Omental fat pad (tissue), 3 donors: ENCODE measurements at regions not wholly inside any gene's neighbourhood (a gene's known extent, or its start where the extent isn't known, plus 50 kb on each side); places are given as distances from the start of the nearest gene placed in this dataset.
A peak's percentile ranks its signal among the peaks of the same experiment; 100 is the strongest.

Experiments used
- ATAC-seq: fragments of 150-250 bp; one replicate; pipeline ENCODE4 v1.9.1; 2016; ENCODE audit warnings: mild to moderate bottlenecking, moderate library complexity; ENCODE audit not compliant: low FRiP score
- DNase-seq: peaks from one replicate; pipeline ENCODE4 v3.0.0-alpha.2; 2019; ENCODE audit warnings: low spot score
- TF ChIP-seq, protein P1 (sequence below), 3 donors: fragments of 450-650 bp; IDR thresholded peaks; one replicate each; pipeline ENCODE4 v1.5.1; 2016 to 2017; ENCODE audit warnings: antibody characterized with exemption in 3 of 3, mild to moderate bottlenecking in 3 of 3, moderate library complexity in 2 of 3

DNA sequence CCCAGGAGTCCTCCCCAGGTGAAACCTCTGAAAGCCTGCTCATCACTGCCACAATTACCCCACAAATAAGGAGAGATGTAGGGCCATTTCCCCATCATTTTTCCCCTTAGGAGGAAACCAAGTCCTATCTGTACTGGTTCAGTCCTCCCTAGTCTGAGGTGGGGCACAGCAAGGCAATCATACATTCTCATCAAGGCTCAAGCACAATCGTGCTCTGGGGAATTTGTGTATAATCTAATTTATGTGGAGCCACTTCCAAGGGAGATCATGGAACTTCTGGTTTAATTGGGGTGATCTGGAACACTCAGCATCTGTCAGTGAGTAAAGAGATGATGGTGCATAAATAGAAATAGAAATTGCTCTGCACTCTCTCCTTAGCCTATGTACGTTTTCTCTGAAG is 546.9 kb downstream of the IGSF11 start:
- DNase-seq (no peak), ATAC-seq (no peak)
- TF ChIP-seq, protein P1, sequence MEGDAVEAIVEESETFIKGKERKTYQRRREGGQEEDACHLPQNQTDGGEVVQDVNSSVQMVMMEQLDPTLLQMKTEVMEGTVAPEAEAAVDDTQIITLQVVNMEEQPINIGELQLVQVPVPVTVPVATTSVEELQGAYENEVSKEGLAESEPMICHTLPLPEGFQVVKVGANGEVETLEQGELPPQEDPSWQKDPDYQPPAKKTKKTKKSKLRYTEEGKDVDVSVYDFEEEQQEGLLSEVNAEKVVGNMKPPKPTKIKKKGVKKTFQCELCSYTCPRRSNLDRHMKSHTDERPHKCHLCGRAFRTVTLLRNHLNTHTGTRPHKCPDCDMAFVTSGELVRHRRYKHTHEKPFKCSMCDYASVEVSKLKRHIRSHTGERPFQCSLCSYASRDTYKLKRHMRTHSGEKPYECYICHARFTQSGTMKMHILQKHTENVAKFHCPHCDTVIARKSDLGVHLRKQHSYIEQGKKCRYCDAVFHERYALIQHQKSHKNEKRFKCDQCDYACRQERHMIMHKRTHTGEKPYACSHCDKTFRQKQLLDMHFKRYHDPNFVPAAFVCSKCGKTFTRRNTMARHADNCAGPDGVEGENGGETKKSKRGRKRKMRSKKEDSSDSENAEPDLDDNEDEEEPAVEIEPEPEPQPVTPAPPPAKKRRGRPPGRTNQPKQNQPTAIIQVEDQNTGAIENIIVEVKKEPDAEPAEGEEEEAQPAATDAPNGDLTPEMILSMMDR (IDR thresholded peaks at IDR 0.05), result no peak

DNA sequence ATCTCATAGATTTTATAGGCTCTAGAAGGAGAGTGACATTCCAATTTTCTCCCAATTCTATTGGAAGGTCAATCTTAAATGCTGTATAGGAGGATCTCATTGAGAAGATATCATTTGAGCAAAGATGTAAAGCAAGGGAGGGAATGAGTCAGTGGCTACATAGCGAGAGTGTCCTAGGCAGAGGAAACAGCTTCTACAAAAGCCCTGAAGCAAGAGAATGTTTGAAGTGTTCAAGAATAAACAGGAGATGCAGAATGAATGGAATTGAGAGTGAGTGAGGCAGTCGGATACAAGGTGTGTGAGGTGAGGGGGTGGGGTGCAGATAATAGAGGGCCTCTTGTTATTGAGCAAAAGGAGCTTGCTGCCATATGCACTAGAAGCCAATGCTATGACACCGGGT is 545.9 kb downstream of the IGSF11 start:
- TF ChIP-seq, protein P1 (IDR thresholded peaks at IDR 0.05), result no peak
- DNase-seq, result no peak
- ATAC-seq, result no peak

DNA sequence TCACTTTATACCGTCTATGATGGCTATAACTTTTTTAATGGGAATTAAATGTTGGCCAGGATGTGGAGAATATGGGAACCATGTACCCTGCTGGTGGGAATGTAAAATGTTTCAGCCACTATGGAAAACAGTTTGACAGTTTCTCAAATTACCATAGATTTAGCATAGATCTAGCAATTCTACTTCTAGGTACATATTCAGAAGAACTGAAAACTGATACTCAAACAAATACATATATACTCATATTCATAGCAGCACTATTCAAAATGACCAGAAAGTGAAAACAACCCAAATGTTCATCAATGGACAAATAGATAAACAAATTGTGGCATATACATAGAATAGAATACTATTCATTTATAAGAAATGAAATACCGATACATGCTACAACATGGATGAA is 539.4 kb downstream of the IGSF11 start:
- ATAC-seq, result no peak
- TF ChIP-seq, protein P1 (IDR thresholded peaks at IDR 0.05), result no peak
- DNase-seq, result no peak

DNA sequence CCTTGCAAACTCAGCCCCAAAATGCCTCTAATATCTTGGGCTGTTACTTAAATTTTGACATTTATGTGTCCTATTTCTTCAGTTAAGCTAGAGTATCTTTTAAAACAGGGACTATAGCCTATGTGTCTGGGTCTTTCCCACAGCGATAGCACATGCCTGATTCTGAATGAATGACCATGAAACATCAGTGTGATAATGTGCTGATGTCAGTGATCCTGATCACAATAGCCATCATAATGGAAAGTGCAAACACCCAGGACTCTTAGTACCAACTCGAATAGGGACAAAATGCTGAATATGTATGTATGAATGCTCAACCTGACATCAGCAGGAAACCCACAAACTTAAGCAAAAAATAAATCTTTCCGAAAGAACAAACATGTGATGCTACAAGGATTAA is 537.4 kb downstream of the IGSF11 start:
- TF ChIP-seq, protein P1 (IDR thresholded peaks at IDR 0.05), result no peak
- ATAC-seq, result no peak
- no peak for DNase-seq

DNA sequence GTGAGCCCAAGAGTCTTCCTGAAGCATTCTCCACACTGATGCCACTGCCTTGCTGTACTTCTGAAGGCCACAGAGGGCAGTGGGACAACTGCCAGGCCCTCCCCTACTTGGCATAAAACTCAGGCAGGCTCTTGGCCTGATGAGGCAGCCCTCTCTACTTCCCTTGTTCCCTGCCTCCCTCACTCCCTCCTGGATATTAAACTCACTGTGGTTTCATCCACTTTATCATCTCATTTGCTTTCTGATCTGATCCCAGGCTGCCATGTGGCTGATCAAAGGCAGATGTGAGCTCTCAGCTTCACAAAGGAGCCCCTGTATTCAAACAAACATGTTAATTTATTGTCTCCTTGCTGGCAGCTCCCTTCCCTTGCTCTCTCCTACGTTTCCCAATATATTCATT is 533.5 kb downstream of the IGSF11 start:
- TF ChIP-seq, protein P1 (IDR thresholded peaks at IDR 0.05), result no peak
- ATAC-seq, result peak; percentile 23

DNA sequence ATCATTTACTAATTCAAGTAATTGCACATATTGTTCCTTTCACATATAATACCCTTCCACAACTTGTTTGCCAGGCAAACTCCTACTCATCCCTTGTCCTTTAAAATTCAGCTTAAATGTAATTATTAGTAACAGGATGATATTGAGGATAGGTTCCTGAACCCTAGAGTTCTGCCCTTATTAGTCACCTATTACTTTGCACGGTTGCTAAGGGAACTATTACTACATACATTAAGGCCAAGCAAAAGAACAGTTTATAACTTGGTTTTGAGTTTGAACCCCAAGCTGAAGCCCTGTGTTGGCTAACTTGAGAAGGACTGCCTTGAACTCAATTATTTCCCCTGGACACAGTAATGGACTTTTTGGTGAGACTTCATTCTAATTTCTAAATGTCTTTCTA is 529.7 kb downstream of the IGSF11 start:
- TF ChIP-seq, protein P1 (IDR thresholded peaks at IDR 0.05), result no peak
- DNase-seq, result no peak
- no peak for ATAC-seq

More for the DNA sequence above, 533.5 kb downstream of the IGSF11 start:
- no peak for DNase-seq

DNA sequence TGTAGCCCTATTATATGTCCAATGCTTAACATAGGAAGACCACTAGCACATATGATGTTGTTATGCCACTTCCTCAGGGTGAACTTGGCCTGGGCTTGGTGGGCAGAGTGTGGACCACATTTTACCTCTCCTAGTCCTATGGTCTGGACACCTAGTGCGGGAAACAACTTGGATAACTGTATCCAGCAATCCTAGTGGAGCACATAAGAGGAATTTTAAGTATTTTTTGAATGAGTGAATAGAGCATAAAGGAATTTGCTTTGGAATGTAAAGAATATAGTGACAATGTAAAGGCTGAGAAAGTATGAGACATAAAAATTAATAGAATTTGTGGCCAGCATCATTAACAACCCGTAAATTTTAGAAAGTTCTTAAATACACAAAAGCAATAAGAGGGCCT is 528.9 kb downstream of the IGSF11 start:
- DNase-seq (no peak), ATAC-seq (no peak)
- TF ChIP-seq, protein P1 (IDR thresholded peaks at IDR 0.05), result no peak
